ENCODE measurements at regions not wholly inside any gene's neighbourhood (a gene's known extent, or its start where the extent isn't known, plus 50 kb on each side); places are given as distances from the start of the nearest gene placed in this dataset.

DNA sequence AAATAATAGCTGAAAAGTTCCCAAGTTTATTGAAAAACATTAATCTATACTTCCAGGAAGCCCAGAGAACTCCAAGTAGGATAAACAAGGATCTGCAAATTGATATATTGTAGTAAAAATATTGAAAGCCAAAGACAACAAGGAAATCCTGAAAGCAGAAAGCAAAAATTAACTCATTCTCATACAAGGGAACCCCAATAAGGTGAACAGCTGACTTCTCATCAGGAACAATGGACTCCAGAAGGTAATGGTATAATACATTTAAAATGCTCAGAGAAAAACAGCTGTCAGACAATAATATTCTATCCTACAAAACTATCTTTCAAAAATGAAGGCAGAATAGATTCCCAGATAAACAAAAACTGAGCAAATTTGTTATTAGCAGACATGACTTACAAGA, 138.1 kb upstream of the BMP4 start:
- Histone ChIP-seq H3K23ac (ENCODE audit: low read depth, low read length) (no peak overlapping the region), H4K91ac (ENCODE audit: insufficient read depth, low read depth, low read length) (no peak overlapping the region), H4K5ac (ENCODE audit: low read depth, low read length) (no peak overlapping the region), H2AK5ac (ENCODE audit: low read depth, low read length) (no peak overlapping the region), H3K9me3 (ENCODE audit: control insufficient read depth, insufficient read depth, low read length) (peaks cover 3% of the 10 kb centered on the region; the same call in 1 of the 2 replicates), H3K9me1 (ENCODE audit: insufficient read depth, low read length) (no peaks in the 10 kb centered on the region), H3K79me1 (ENCODE audit: low read depth in 1 of 2, low read length in 2 of 2) (no peaks in the 10 kb centered on the region), H3K27me3 (ENCODE audit: control insufficient read depth, insufficient read depth, low read length) (no peaks in the 10 kb centered on the region), H2AFZ (replicated peaks; ENCODE audit: low read length, poor library complexity) (no peak overlapping the region), H3K36me3 (ENCODE audit: control insufficient read depth, insufficient read depth, low read length) (no peaks in the 10 kb centered on the region), H3K14ac (replicated peaks; ENCODE audit: low read depth, low read length) (no peak overlapping the region), H2BK20ac (ENCODE audit: low read depth, low read length) (no peak overlapping the region), H3K4me3 (ENCODE audit: insufficient read depth, low read depth, low read length) (no peak overlapping the region), H3K9ac (ENCODE audit: low read depth, low read length) (no peak overlapping the region), H3K27ac (ENCODE audit: insufficient read depth, low read length) (no peak overlapping the region), H2BK120ac (ENCODE audit: low read depth, low read length) (no peak overlapping the region), H3K4me1 (ENCODE audit: control insufficient read depth, insufficient read depth, low read length) (no peaks in the 10 kb centered on the region), H3K56ac (ENCODE audit: extremely low read depth, insufficient read depth, low read length) (no peak overlapping the region), H4K20me1 (ENCODE audit: insufficient read depth, low read length) (no peaks in the 10 kb centered on the region), H2AK9ac (replicated peaks; ENCODE audit: low read depth, low read length, poor library complexity) (no peak overlapping the region), H2BK5ac (ENCODE audit: low read depth, low read length, poor library complexity, severe bottlenecking) (no peak overlapping the region), H4K8ac (ENCODE audit: low read depth in 2 of 2, low read length in 2 of 2) (no peak overlapping the region), H3K4ac (ENCODE audit: low read depth, low read length) (no peak overlapping the region), H2BK15ac (ENCODE audit: low read depth, low read length) (no peak overlapping the region), H3K18ac (ENCODE audit: low read depth, low read length) (no peak overlapping the region), H3K4me2 (ENCODE audit: low read depth, low read length) (no peak overlapping the region)
- ATAC-seq (ENCODE audit: low read depth) (no peak), DNase-seq (no peak)
- in situ Hi-C loops (cut with MboI; ENCODE audit: low sequenced_read_pairs) (no loop called here), intact Hi-C loops (cut with micrococcal nuclease) (no loop called here), dilution Hi-C loops (cut with HindIII; ENCODE audit: low sequenced_read_pairs, unreplicated experiment) (no loop called here)
- CTCF ChIA-PET = no interaction called here
- POLR2A ChIA-PET (ENCODE audit: unreplicated experiment) = no interaction called here
- no TSS peak for BruUV-seq (replicated peaks)
- TF ChIP-seq ELK1 (IDR thresholded peaks at IDR 0.05; ENCODE audit: borderline replicate concordance, low read depth, low read length) (no peak), CTCF (conservative IDR thresholded peaks at IDR 0.05; ENCODE audit: low read depth, low read length) (no peak), RCOR1 (IDR thresholded peaks at IDR 0.05; ENCODE audit: insufficient replicate concordance, low read length) (no peak), RAD21 (IDR thresholded peaks at IDR 0.05; ENCODE audit: low read length) (no peak), RFX5 (IDR thresholded peaks at IDR 0.05; ENCODE audit: low read depth, low read length) (no peak), MXI1 (IDR thresholded peaks at IDR 0.05; ENCODE audit: borderline replicate concordance, low read depth, low read length) (no peak), USF2 (IDR thresholded peaks at IDR 0.05; ENCODE audit: low read depth, low read length) (no peak), CHD1 (IDR thresholded peaks at IDR 0.05; ENCODE audit: low read depth, low read length) (no peak), POLR2A (IDR thresholded peaks at IDR 0.05; ENCODE audit: low read depth, low read length) (no peak), MAZ (IDR thresholded peaks at IDR 0.05; ENCODE audit: borderline replicate concordance, low read depth, low read length) (no peak), SMC3 (IDR thresholded peaks at IDR 0.05; ENCODE audit: low read depth, low read length) (no peak), NFE2L2 (IDR thresholded peaks at IDR 0.05; ENCODE audit: low read depth, low read length) (no peak)
